NCI-H748 (cell line): ENCODE measurements at regions not wholly inside any gene's neighbourhood (a gene's known extent, or its start where the extent isn't known, plus 50 kb on each side); places are given as distances from the start of the nearest gene placed in this dataset.

ENCODE experiments used
- DNase-seq: peaks from one replicate; lab custom pipeline; 2025; ENCODE audit not compliant: unreplicated experiment; lab: John Stamatoyannopoulos, UW

DNA sequence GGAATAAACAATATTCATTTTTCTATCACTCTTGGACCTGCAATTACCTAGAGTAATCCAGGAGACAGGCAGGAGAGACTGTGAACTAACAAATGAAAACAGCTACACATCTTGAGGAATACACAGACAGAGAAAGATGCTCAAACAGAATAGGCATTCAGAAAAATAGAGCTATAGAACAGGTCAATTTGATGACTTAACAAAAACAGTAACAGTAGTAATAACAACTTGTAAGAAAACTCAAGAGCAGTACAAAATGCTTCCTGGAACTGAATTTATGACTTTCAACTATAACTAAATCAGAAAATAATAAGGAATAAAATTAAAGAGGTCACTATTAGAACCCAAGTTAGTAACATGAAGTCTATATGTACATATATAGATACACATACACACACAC is 579.3 kb downstream of the TLR4 start:
- DNase-seq, result no peak

DNA sequence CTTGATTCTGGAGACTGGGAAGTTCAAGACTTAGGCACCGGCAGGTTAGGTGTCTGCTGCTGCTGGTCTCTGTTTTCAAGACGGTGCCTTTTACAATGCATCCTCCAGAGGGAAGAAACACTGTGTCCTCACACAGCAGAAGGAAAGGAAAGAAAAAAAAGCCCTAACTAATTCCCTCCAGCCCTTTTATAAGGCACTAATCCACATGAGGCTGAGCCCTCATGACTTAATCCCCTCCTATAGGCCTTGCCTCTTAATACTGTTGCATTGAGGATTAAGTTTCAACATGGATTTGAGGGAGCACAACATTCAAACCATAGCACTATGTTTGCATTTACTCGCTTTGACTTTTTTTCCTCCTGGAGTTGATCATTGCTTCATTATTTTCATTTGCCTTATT is 585.9 kb downstream of the TLR4 start:
- no peak for DNase-seq

DNA sequence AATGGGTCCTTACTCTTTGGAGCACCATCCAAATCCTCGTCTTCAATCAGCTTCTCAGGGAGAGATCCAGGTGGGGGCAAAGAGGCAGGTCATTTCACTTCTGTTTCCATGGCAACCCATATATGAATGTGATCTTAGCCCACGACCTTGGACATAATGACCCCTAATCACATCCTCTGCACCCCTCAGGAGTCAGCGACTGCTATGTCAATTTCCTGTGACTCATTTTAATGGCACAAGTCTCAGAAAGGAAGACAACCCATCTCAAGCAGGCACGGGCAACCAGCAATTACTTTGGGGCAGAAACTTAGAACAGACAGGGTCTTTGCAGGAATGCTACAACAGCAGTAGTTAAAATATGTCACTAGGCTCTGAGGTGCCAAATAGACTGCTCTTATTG is 591.2 kb downstream of the TLR4 start:
- DNase-seq, result peak; percentile 14

DNA sequence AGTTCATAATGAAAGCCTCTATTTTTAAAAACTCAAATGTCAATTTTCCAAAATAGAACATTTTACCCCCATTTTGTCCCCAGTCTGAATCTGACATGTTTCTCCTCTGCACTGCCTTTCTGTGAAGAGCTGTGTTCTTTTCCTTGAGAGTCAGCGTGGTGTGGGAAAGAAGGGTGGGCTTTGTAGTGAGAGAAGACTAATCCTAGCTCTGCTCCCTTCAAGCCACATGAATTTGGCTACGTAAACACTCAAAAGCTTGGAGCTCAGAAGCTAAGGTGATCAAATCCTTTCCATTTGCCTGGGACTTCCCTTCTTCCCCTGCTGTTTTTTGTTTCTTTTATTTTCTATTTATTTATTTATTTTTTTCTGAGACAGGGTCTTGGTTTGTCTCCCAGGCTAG is 598.5 kb downstream of the TLR4 start:
- DNase-seq, result no peak

DNA sequence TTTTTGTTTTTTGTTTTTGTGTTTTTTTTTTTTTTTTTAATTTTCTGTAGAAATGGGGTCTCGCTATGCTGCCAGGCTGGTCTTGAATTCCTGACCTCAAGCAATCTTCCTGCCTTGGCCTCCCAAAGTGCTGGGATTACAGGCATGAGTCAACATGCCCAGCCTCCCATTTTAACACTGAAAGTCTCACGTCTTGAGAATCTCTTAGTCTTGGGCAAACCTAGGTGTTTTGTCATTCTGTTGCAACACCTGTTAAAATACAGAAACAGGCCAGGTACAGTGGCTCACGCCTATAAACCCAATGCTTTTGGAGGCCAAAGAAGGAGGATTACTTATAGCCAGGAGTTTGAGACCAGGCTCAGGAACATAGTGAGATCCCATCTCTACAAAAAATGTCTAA is 599.0 kb downstream of the TLR4 start:
- no peak for DNase-seq

DNA sequence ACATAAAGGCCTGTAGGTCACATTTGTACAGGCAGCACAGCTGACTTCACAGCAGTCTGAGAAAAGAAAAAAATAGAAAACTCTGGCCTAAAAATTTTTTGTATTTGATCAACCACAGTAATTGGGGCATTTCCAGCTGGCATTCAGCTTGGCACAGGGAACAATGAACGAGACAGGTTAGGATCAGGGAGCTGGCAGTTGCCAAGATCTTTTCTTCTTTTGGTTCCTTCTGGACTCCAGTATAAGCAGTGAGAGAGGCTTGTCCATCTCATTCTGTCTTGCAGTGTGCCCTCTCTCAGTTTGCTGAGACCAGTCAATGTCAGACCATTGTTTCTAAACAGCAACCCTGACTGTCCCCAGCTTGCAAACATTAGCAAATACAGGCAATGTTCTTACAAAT is 601.1 kb downstream of the TLR4 start:
- no peak for DNase-seq

DNA sequence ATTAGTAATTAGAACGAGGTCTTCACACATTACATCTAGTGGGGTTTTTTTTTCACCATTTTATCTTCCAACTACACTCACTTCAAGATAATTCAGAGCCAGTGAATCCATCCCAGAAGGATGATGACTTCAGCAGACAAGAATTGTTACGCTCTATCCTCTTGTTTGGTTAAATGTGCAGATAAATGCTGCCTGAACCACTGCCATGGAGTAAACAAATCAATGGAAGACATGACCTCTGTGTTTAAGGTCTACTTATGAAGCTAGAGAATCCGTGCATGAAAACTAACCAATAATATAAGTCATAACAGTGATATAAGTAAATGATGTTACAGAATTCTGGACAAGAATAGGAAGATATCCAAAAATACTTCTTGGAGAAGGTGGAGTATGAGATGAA is 602.6 kb downstream of the TLR4 start:
- no peak for DNase-seq

DNA sequence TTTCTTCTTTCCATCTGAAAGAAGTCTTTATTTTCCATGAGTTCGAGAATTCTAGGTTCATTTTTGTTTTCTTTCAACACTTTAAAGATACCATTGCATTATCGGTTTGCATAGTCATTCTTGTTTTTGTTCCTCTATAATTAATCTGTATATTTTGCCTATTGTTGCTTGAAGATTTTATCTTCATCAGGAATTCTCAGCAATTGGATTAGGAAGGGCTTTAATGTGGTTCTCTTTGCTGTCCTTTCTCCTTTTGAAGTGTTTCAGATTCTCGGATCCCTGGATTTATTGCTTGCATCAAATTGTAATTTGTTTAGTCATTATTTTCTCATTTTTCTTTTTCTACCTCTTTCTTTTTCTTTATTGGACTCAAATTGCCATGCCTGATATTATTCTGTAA is 609.8 kb downstream of the TLR4 start:
- DNase-seq, result no peak

DNA sequence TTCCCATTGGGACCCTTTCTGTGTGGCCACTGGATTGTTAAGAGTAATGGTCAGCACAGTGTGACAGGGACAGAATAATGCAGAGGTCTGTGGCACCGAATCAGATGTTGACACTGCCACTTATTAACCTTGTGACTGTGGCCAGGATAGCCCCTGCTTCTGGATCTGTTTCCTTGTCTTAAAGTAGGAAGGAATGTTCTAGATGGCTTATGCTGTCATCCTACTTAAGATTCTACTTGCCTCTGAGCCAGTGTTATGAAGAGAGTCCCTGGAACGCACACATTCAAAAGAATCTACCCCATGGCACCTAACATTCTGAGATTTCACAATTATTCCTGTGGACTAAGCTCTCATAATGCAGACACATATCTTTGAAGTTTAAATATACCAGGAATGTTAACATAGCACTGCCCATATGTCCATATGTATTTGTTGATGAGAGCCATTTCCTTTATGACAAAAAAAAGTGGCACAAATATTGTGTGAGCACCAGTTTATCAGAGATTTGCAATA is 612.7 kb downstream of the TLR4 start:
- DNase-seq, result no peak

DNA sequence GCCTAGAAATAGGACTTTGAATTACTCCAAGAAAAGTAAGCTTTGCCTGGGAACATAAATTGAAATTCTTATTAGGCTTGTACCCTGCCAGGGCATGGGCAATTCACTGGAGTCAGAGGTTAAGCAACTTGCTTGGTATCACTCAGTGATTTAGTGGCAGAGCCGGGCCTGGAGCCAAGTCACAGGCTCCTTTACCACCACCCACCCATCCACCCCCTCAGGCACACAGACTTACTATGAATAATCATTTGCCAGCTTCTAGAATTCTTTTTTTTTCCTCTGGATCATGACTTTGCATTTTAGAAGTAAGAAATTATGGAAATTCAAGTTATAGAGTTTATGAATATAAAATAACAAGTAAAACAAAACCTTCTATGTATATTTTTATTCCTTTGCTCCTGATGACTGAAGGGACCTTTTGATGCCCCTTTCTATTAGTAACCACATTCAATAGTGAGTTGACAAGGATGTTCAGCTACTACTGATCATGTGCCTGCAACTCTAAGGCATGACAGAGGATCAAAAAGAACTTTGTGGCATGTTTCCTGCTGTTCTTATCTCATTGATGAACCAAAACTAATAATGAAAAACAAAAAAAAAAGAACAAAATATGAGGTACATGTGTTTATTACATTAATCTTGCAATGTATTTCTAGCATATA is 614.7 kb downstream of the TLR4 start:
- DNase-seq, result peak; percentile 14

DNA sequence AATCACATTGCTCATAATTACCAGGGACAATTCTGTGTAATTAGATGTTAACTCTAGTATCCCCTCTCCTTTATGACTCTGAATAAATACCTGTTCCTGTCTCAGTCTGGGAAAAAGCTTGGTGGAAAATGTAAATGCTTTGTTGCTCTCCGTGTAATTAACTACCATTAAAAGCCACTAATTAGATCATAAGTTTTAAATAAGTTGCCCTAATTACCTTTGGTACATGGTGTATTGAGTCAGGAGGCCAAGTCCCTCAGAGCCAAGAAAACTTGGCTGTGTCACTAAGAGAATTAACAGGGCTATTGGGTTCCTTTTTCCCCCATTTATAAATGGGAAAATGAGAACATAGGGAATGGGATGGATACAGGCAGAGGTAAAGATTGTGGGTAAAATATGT is 617.6 kb downstream of the TLR4 start:
- DNase-seq, result peak; percentile 86

DNA sequence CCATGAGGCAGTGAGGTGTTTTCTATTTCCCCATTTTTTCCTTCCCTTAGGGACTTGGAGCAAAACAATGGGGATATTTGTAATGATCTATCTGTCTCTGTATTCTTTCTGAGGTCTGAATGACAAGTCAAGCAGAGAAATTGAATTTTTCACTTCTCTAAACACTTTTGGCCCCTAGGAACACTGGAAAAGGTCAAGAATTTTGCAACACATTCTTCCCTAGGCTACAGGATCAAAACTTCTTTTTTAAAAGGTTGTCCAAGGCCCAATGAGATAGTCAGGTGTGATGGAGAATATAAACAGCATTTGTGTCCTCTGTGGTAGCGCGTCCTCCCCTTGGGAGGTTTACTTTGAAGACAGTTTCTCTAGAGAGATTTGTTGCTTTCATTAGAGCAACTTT is 620.5 kb downstream of the TLR4 start:
- DNase-seq, result no peak

DNA sequence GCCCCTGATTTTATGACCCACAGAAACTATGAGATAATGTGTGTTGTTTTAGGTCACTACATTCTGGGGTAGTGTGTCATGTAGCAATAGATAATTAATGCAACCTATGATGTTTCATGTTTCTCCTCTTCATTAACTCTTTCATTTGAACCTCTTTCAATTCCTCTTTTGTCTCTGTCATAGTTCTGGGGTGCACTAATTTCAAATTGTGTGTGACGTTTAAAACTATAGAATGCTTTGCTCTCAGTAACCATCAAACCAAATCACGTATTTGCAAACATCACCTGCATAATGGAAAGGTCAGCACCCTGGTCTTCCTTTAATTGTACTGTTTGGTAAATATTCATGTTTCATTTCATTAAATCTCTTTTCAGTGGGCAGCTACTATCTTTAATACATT is 621.6 kb downstream of the TLR4 start:
- DNase-seq, result peak; percentile 27

DNA sequence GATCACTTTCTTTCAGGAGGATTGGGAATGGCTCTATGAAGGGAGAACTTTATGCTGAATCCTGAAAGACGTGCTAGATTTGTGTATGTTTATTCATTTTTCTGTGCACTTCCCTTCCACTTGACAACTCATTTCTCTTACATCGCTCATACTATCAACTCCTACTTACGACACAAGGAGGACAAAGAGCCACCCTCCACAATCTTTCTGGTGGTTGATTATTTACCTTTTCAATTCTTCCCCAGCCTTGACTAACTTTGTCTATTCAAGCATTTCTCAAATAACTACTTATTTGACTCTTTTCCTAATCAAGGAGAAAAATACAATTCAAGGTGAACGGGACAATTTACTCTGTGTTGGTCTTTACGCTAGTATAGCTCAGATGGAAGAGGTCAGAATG is 622.1 kb downstream of the TLR4 start:
- DNase-seq, result no peak

DNA sequence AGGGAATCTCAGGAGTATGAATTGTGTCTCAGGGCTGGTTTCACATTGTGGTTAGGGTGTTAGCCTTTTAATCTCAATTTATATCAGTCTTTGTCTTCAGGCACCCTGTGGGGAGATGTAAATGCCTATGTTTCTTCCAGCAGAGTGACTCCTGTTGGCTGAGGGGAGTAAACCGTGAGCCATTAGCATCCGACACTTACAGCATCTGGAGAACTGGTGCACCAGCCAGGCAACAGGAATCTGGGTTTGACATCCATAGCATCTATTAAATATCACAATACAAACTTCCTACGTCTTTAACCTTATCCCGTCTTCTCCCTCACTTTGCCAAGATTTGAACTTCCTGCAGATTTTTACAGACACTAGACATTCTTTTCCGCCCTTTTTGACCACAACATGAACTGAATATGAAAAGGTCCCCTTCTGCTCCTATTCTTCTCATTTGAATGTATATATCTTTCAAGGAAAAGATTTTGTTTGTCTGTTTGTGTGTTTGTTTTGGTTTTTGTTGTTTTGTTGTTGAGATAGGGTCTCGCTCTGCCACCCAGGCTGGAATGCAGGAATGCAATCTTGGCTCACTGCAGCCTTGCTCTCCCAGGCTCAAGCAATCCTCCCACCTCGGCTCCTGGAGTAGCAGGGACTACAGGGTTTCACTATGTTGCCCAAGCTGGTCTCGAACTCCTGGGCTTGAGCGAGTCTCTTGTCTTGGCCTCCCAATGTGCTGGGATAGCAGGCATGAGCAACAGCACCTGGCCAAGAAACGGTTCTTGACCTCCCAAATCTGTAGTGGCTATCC is 626.2 kb downstream of the TLR4 start:
- no peak for DNase-seq

DNA sequence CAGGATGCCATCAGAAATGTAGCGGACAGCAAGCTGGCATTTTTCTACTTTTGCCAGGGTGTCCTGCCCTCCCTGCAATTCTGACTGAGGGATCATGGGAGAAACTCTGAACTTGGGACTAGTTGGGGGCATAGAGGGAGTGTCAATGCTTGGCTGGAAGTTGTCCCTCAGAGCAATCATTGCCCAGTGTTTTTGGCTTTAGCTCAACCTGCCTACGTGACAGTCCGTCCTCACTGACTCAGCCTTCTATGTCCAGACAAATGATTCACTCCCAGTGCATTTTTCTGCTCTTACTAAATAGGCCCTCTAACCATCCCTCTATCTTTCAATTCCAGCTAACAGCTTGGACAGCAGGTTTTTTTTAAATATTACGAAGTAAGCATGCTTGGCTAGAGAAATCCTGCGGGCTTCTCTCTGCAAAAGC is 627.4 kb downstream of the TLR4 start:
- DNase-seq, result no peak

DNA sequence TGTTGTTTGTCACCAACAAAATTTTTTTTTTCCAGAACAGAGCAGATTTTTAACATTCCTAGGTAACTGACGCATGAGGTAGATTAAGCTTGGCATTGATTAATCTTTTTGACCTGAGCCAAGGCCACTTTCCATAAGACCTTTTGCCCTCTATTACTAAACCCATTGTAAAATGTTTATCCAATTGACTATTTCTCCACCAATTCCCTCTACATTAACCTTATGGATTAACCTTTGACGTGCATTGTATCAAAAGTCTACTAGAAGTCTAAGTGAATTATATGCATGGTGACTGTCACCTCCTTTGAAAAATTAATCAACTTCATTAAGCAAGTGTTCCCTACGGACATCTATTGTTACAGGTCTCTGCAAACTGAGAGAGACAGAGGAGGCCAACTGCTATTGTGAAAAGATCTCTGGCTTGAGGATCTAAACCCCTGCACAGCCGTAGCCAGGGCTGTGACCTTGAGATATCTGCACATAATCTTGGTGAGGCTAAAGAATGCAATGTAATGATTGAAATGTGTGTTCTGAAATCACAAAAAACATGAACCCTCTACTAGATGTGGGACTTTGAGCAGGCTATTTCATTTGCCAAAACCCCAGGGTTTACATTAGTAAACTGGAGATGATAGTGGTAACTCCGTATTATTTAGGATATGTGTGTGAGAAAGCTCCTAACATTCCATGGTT is 632.2 kb downstream of the TLR4 start:
- no peak for DNase-seq

DNA sequence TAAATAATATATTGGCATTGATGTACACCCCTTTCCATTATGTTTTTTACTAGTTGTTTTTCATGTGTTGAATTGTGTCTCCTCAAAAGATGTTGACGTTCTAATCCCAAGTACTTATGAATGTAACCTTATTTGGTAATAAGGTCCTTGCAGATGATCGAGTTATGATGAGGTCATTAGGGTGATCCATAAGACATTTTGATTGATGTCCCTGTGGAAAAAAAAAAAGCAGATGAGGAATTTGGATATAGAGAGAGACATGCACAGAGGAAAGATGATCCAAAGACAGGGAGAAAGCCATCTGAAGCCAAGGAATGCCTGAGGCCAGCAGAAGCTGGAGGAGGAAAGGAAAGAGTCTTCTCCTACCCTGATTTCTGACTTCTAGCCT is 632.7 kb downstream of the TLR4 start:
- no peak for DNase-seq

DNA sequence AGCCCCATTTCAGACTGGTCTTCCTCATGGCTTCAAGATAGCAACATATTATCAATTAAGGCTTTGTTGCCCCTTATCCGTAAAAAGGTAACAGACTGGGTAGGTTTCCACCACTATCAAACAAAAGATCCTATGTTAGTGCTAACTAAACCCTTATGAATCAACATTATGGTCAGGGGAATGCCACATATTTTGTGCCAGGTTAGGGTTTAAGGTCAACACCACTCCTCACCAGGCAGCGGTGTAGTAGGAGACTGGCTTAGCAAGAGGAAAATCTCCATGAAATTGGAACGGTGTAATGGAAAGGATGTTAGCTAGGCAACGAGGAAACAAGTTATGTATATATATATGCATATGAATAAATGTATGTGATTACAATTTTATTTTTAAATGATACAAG is 655.8 kb downstream of the TLR4 start:
- DNase-seq, result no peak

DNA sequence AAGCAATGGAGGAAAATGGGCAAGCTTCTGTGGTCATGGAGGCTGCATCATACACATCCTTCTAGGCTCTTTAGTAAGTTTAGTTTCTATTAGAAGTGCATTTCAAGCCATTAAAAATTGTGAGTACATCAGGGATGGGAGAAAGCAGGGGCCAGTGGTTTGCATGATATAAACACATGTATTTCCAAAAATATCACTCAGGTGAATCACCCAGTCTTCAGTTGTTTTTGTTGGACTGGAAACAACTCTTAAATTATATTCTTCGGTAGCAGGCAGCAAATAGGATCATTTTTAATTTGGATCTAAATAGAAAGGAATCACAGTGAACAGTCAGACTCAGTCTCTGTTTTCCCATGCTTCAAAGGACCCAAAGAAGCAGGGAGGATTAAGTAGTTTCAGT is 657.9 kb downstream of the TLR4 start:
- no peak for DNase-seq

DNA sequence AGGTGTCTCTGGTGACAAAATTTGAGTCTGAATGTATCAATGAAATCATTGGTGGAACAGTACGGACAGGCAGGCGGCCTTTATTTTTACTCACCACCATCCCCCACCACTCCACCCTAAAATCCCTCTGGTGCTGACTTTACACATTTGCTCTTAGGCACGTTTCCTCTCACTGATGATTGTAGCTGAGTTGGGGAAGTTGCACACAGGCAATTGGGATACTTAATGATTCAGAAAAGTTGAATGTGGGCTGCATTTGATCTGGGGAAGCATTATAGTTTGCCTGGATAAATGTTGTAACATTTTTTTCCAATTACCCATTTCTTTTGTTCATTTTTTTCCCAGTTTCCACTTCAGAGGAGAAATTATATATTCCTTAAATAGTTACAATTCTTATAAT is 658.4 kb downstream of the TLR4 start:
- no peak for DNase-seq
